ENCODE measurements at regions not wholly inside any gene's neighbourhood (a gene's known extent, or its start where the extent isn't known, plus 50 kb on each side); places are given as distances from the start of the nearest gene placed in this dataset.

GRCh38 chr20:43787937-43788336 is 61.1 kb upstream of the GTSF1L start:
- TF ChIP-seq, protein P1, sequence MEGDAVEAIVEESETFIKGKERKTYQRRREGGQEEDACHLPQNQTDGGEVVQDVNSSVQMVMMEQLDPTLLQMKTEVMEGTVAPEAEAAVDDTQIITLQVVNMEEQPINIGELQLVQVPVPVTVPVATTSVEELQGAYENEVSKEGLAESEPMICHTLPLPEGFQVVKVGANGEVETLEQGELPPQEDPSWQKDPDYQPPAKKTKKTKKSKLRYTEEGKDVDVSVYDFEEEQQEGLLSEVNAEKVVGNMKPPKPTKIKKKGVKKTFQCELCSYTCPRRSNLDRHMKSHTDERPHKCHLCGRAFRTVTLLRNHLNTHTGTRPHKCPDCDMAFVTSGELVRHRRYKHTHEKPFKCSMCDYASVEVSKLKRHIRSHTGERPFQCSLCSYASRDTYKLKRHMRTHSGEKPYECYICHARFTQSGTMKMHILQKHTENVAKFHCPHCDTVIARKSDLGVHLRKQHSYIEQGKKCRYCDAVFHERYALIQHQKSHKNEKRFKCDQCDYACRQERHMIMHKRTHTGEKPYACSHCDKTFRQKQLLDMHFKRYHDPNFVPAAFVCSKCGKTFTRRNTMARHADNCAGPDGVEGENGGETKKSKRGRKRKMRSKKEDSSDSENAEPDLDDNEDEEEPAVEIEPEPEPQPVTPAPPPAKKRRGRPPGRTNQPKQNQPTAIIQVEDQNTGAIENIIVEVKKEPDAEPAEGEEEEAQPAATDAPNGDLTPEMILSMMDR (conservative IDR thresholded peaks at IDR 0.05; ENCODE audit: low read depth, low read length): no peak
- TF ChIP-seq EZH2 (IDR thresholded peaks at IDR 0.05; ENCODE audit: borderline replicate concordance, low read depth, low read length, poor library complexity, severe bottlenecking): no peak
